ENCODE measurements at regions not wholly inside any gene's neighbourhood (a gene's known extent, or its start where the extent isn't known, plus 50 kb on each side); places are given as distances from the start of the nearest gene placed in this dataset.

- no peak overlapping the region for H3K27ac ChIP-seq (ENCODE audit: low read depth, low read length)
- H3K36me3 ChIP-seq (ENCODE audit: control insufficient read depth in 2 of 3, insufficient read depth in 3 of 3, low read length in 3 of 3), result no peaks in the 10 kb centered on the region
- no peaks in the 10 kb centered on the region for H3K27me3 ChIP-seq (ENCODE audit: control insufficient read depth in 2 of 2, insufficient read depth in 2 of 2, low read length in 2 of 2)
- H3K4me3 ChIP-seq (ENCODE audit: low read length), result no peak overlapping the region
- no peak for ATAC-seq
- no peak overlapping the region for H3K27ac Mint-ChIP-seq
- H3K36me3 Mint-ChIP-seq, result no peaks in the 10 kb centered on the region
- H3K4me1 ChIP-seq (ENCODE audit: control insufficient read depth in 2 of 2, insufficient read depth in 2 of 2, low read length in 2 of 2), result no peaks in the 10 kb centered on the region
- intact Hi-C loops (cut with micrococcal nuclease), result no loop called here
- no peaks in the 10 kb centered on the region for H3K4me1 Mint-ChIP-seq
- H3K4me3 Mint-ChIP-seq, result no peak overlapping the region
- POLR2A ChIA-PET, result no interaction called here
- no peaks in the 10 kb centered on the region for H3K27me3 Mint-ChIP-seq
- CTCF ChIA-PET, result no interaction called here
- H3K9me3 Mint-ChIP-seq, result peaks cover 0 to 5% (median 1%) of the 10 kb centered on the region in 11 donors
- H3K9me3 ChIP-seq (ENCODE audit: control insufficient read depth in 2 of 3, low read length in 3 of 3), result no peaks in the 10 kb centered on the region
- DNase-seq, result no peak
These were observed 227.8 kb upstream of the PLSCR5 start for GRCh38 chr3:146832857-146833458.

- intact Hi-C loops (cut with micrococcal nuclease), result no loop called here
- Histone ChIP-seq H3K9me3 (ENCODE audit: control insufficient read depth in 2 of 3, low read length in 3 of 3) (no peaks in the 10 kb centered on the region), H3K4me1 (ENCODE audit: control insufficient read depth in 2 of 2, insufficient read depth in 2 of 2, low read length in 2 of 2) (no peaks in the 10 kb centered on the region), H3K4me3 (ENCODE audit: low read length) (no peak overlapping the region), H3K27me3 (ENCODE audit: control insufficient read depth in 2 of 2, insufficient read depth in 2 of 2, low read length in 2 of 2) (no peaks in the 10 kb centered on the region), H3K27ac (ENCODE audit: low read depth, low read length) (no peak overlapping the region), H3K36me3 (ENCODE audit: control insufficient read depth in 2 of 3, insufficient read depth in 3 of 3, low read length in 3 of 3) (no peaks in the 10 kb centered on the region)
- Mint-ChIP-seq H3K4me3 (no peak overlapping the region), H3K36me3 (no peaks in the 10 kb centered on the region), H3K9me3 (peaks cover 0 to 5% (median 2%) of the 10 kb centered on the region in 11 donors), H3K27me3 (no peaks in the 10 kb centered on the region), H3K27ac (no peak overlapping the region), H3K4me1 (no peaks in the 10 kb centered on the region)
- no peak for DNase-seq
- POLR2A ChIA-PET, result no interaction called here
- CTCF ChIA-PET, result no interaction called here
- no peak for ATAC-seq
These were observed 226.5 kb upstream of the PLSCR5 start for GRCh38 chr3:146831659-146832058.

- intact Hi-C loops (cut with micrococcal nuclease), result no loop called here
- Histone ChIP-seq H3K4me1 (ENCODE audit: control insufficient read depth in 2 of 2, insufficient read depth in 2 of 2, low read length in 2 of 2) (no peaks in the 10 kb centered on the region), H3K4me3 (ENCODE audit: low read length) (no peak overlapping the region), H3K9me3 (ENCODE audit: control insufficient read depth in 2 of 3, low read length in 3 of 3) (no peaks in the 10 kb centered on the region), H3K27me3 (ENCODE audit: control insufficient read depth in 2 of 2, insufficient read depth in 2 of 2, low read length in 2 of 2) (no peaks in the 10 kb centered on the region), H3K27ac (ENCODE audit: low read depth, low read length) (no peak overlapping the region), H3K36me3 (ENCODE audit: control insufficient read depth in 2 of 3, insufficient read depth in 3 of 3, low read length in 3 of 3) (no peaks in the 10 kb centered on the region)
- no peak overlapping the region for H3K27ac Mint-ChIP-seq
- no peaks in the 10 kb centered on the region for H3K4me1 Mint-ChIP-seq
- DNase-seq (no peak), ATAC-seq (no peak)
- POLR2A ChIA-PET, result no interaction called here
- CTCF ChIA-PET, result no interaction called here
- no peaks in the 10 kb centered on the region for H3K36me3 Mint-ChIP-seq
- H3K4me3 Mint-ChIP-seq, result no peak overlapping the region
- H3K27me3 Mint-ChIP-seq, result no peaks in the 10 kb centered on the region
- peaks cover 0 to 6% (median 2%) of the 10 kb centered on the region in 11 donors for H3K9me3 Mint-ChIP-seq
These were observed 225.1 kb upstream of the PLSCR5 start for GRCh38 chr3:146830231-146830630.

DNA sequence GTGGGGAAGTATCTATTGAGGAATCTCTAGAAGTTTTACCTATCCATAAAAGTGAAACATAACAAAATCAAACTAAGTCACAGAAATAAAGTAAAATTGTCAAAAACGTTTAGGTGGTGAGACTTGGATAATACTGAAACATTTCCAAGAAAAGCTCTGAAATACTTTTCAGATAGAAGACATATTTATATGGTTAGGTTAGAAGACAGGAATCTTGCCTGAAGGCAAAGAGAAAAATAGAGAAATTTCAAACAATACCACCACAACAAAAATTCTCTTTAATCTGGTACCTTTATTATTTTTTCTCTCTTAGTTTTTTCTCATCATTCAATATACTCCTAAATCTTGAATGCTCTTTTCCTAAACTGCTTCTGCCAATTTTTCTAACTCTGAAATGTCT is 222.7 kb upstream of the PLSCR5 start:
- Histone ChIP-seq H3K4me1 (ENCODE audit: control insufficient read depth in 2 of 2, insufficient read depth in 2 of 2, low read length in 2 of 2) (no peaks in the 10 kb centered on the region), H3K4me3 (ENCODE audit: low read length) (no peak overlapping the region), H3K27me3 (ENCODE audit: control insufficient read depth in 2 of 2, insufficient read depth in 2 of 2, low read length in 2 of 2) (no peaks in the 10 kb centered on the region), H3K36me3 (ENCODE audit: control insufficient read depth in 2 of 3, insufficient read depth in 3 of 3, low read length in 3 of 3) (no peaks in the 10 kb centered on the region), H3K27ac (ENCODE audit: low read depth, low read length) (no peak overlapping the region), H3K9me3 (ENCODE audit: control insufficient read depth in 2 of 3, low read length in 3 of 3) (no peaks in the 10 kb centered on the region)
- no peak overlapping the region for H3K27ac Mint-ChIP-seq
- no peaks in the 10 kb centered on the region for H3K4me1 Mint-ChIP-seq
- intact Hi-C loops (cut with micrococcal nuclease), result no loop called here
- DNase-seq (no peak), ATAC-seq (no peak)
- no peaks in the 10 kb centered on the region for H3K27me3 Mint-ChIP-seq
- H3K36me3 Mint-ChIP-seq, result no peaks in the 10 kb centered on the region
- H3K9me3 Mint-ChIP-seq, result peaks cover 0 to 9% (median 0%) of the 10 kb centered on the region in 11 donors
- POLR2A ChIA-PET, result no interaction called here
- no peak overlapping the region for H3K4me3 Mint-ChIP-seq
- CTCF ChIA-PET, result interaction anchor here (0.6 kb wide), 1 partner anchor 618 kb away, joined by 4 read pairs; no protein-coding TSS in a partner anchor

DNA sequence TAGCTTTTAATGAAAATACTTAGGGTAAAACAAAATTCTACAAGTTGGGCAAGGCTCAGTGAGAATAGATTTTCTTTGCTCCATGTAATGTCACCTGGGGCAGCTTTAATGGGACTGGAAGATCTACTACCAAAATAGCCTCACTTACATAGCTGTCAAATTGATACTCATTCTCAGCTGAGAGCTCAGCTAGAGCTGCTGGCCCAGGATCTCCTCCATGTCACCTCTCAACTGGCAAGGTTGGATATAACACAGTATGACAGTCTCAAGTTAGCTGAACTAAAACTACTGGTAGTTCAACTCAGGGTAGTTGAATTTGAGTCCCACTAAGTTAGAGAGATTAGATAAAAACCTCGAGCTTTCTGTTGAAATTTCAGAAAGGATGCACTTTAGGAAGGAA is 218.5 kb upstream of the PLSCR5 start:
- H3K27me3 Mint-ChIP-seq, result no peaks in the 10 kb centered on the region

GRCh38 chr3:146818866-146819265 is 213.7 kb upstream of the PLSCR5 start:
- Histone ChIP-seq H3K9me3 (ENCODE audit: control insufficient read depth in 2 of 3, low read length in 3 of 3) (no peaks in the 10 kb centered on the region), H3K27me3 (ENCODE audit: control insufficient read depth in 2 of 2, insufficient read depth in 2 of 2, low read length in 2 of 2) (no peaks in the 10 kb centered on the region), H3K36me3 (ENCODE audit: control insufficient read depth in 2 of 3, insufficient read depth in 3 of 3, low read length in 3 of 3) (no peaks in the 10 kb centered on the region), H3K27ac (ENCODE audit: low read depth, low read length) (no peak overlapping the region), H3K4me3 (ENCODE audit: low read length) (no peak overlapping the region), H3K4me1 (ENCODE audit: control insufficient read depth in 2 of 2, insufficient read depth in 2 of 2, low read length in 2 of 2) (no peaks in the 10 kb centered on the region)
- H3K4me1 Mint-ChIP-seq, result no peaks in the 10 kb centered on the region
- H3K9me3 Mint-ChIP-seq, result peaks cover 0 to 9% (median 0%) of the 10 kb centered on the region in 11 donors
- no peaks in the 10 kb centered on the region for H3K27me3 Mint-ChIP-seq
- H3K4me3 Mint-ChIP-seq, result no peak overlapping the region
- ATAC-seq (no peak), DNase-seq (no peak)
- POLR2A ChIA-PET, result no interaction called here
- no peaks in the 10 kb centered on the region for H3K36me3 Mint-ChIP-seq
- intact Hi-C loops (cut with micrococcal nuclease), result no loop called here
- CTCF ChIA-PET, result no interaction called here
- no peak overlapping the region for H3K27ac Mint-ChIP-seq

More for the DNA sequence above, 218.5 kb upstream of the PLSCR5 start:
- H3K9me3 ChIP-seq (ENCODE audit: control insufficient read depth in 2 of 3, low read length in 3 of 3), result no peaks in the 10 kb centered on the region
- H3K9me3 Mint-ChIP-seq, result peaks cover 0 to 10% (median 0%) of the 10 kb centered on the region in 11 donors
- H3K4me1 Mint-ChIP-seq, result no peaks in the 10 kb centered on the region
- DNase-seq (no peak), ATAC-seq (no peak)
- H3K36me3 Mint-ChIP-seq, result no peaks in the 10 kb centered on the region
- no peak overlapping the region for H3K27ac Mint-ChIP-seq
- H3K27me3 ChIP-seq (ENCODE audit: control insufficient read depth in 2 of 2, insufficient read depth in 2 of 2, low read length in 2 of 2), result no peaks in the 10 kb centered on the region
- intact Hi-C loops (cut with micrococcal nuclease), result no loop called here
- H3K27ac ChIP-seq (ENCODE audit: low read depth, low read length), result no peak overlapping the region
- CTCF ChIA-PET, result no interaction called here
- no peak overlapping the region for H3K4me3 ChIP-seq (ENCODE audit: low read length)
- H3K36me3 ChIP-seq (ENCODE audit: control insufficient read depth in 2 of 3, insufficient read depth in 3 of 3, low read length in 3 of 3), result no peaks in the 10 kb centered on the region
- H3K4me3 Mint-ChIP-seq, result no peak overlapping the region
- no peaks in the 10 kb centered on the region for H3K4me1 ChIP-seq (ENCODE audit: control insufficient read depth in 2 of 2, insufficient read depth in 2 of 2, low read length in 2 of 2)
- POLR2A ChIA-PET, result no interaction called here

- no peaks in the 10 kb centered on the region for H3K4me1 Mint-ChIP-seq
- H3K4me3 ChIP-seq (ENCODE audit: low read length), result no peak overlapping the region
- no peak overlapping the region for H3K4me3 Mint-ChIP-seq
- POLR2A ChIA-PET, result no interaction called here
- H3K27ac Mint-ChIP-seq, result no peak overlapping the region
- CTCF ChIA-PET, result no interaction called here
- intact Hi-C loops (cut with micrococcal nuclease), result no loop called here
- no peaks in the 10 kb centered on the region for H3K4me1 ChIP-seq (ENCODE audit: control insufficient read depth in 2 of 2, insufficient read depth in 2 of 2, low read length in 2 of 2)
- H3K9me3 Mint-ChIP-seq, result peaks cover 0 to 9% (median 0%) of the 10 kb centered on the region in 11 donors
- no peaks in the 10 kb centered on the region for H3K27me3 Mint-ChIP-seq
- ATAC-seq (no peak), DNase-seq (no peak)
- no peak overlapping the region for H3K27ac ChIP-seq (ENCODE audit: low read depth, low read length)
- no peaks in the 10 kb centered on the region for H3K36me3 Mint-ChIP-seq
- H3K9me3 ChIP-seq (ENCODE audit: control insufficient read depth in 2 of 3, low read length in 3 of 3), result no peaks in the 10 kb centered on the region
- no peaks in the 10 kb centered on the region for H3K27me3 ChIP-seq (ENCODE audit: control insufficient read depth in 2 of 2, insufficient read depth in 2 of 2, low read length in 2 of 2)
- no peaks in the 10 kb centered on the region for H3K36me3 ChIP-seq (ENCODE audit: control insufficient read depth in 2 of 3, insufficient read depth in 3 of 3, low read length in 3 of 3)
These were observed 213.2 kb upstream of the PLSCR5 start for GRCh38 chr3:146818301-146818700.
